ENCODE measurements at regions not wholly inside any gene's neighbourhood (a gene's known extent, or its start where the extent isn't known, plus 50 kb on each side); places are given as distances from the start of the nearest gene placed in this dataset.

DNA sequence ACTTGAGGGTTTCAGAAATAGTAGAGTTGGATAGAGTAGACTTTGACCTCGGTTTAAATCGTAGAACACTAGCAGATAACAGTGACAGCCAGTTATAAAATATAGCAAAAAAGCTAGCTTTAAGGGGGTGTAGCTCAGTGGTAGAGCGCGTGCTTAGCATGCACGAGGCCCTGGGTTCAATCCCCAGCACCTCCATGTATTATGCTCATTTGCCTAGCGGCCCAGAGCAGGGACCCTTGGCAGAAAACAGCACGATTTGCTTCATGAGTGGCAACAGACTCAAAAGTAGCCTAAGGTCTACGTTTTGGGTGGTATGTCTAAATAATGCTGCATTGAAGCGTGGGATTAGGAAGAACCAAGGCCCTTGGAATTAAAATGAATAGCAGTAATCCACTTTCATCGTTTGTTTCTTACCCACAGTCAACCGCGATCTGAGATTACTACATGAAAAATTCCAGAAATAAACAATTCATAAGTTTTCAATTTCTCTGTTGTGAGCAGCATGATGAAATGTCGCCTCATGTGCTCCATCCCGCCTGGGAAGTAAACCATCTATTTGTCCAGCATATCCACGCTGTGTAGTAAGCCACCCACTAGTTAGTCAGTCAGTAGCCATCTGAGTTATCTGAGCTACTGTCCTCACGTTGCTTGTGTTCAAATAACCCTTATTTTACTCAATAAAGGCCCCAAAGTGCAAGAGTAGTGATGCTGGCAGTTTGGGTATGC lies 184.9 kb downstream of the GPX5 start:
- TF ChIP-seq POLR2AphosphoS5 (IDR thresholded peaks at IDR 0.05), result no peak
- TF ChIP-seq, protein P1, sequence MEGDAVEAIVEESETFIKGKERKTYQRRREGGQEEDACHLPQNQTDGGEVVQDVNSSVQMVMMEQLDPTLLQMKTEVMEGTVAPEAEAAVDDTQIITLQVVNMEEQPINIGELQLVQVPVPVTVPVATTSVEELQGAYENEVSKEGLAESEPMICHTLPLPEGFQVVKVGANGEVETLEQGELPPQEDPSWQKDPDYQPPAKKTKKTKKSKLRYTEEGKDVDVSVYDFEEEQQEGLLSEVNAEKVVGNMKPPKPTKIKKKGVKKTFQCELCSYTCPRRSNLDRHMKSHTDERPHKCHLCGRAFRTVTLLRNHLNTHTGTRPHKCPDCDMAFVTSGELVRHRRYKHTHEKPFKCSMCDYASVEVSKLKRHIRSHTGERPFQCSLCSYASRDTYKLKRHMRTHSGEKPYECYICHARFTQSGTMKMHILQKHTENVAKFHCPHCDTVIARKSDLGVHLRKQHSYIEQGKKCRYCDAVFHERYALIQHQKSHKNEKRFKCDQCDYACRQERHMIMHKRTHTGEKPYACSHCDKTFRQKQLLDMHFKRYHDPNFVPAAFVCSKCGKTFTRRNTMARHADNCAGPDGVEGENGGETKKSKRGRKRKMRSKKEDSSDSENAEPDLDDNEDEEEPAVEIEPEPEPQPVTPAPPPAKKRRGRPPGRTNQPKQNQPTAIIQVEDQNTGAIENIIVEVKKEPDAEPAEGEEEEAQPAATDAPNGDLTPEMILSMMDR (IDR thresholded peaks at IDR 0.05; ENCODE audit: poor library complexity, severe bottlenecking), result no peak
- TF ChIP-seq, protein P2, sequence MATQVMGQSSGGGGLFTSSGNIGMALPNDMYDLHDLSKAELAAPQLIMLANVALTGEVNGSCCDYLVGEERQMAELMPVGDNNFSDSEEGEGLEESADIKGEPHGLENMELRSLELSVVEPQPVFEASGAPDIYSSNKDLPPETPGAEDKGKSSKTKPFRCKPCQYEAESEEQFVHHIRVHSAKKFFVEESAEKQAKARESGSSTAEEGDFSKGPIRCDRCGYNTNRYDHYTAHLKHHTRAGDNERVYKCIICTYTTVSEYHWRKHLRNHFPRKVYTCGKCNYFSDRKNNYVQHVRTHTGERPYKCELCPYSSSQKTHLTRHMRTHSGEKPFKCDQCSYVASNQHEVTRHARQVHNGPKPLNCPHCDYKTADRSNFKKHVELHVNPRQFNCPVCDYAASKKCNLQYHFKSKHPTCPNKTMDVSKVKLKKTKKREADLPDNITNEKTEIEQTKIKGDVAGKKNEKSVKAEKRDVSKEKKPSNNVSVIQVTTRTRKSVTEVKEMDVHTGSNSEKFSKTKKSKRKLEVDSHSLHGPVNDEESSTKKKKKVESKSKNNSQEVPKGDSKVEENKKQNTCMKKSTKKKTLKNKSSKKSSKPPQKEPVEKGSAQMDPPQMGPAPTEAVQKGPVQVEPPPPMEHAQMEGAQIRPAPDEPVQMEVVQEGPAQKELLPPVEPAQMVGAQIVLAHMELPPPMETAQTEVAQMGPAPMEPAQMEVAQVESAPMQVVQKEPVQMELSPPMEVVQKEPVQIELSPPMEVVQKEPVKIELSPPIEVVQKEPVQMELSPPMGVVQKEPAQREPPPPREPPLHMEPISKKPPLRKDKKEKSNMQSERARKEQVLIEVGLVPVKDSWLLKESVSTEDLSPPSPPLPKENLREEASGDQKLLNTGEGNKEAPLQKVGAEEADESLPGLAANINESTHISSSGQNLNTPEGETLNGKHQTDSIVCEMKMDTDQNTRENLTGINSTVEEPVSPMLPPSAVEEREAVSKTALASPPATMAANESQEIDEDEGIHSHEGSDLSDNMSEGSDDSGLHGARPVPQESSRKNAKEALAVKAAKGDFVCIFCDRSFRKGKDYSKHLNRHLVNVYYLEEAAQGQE (IDR thresholded peaks at IDR 0.05; ENCODE audit: borderline replicate concordance), result no peak
- TF ChIP-seq RAD21 (conservative IDR thresholded peaks at IDR 0.05), result no peak
- TF ChIP-seq EZH2 (IDR thresholded peaks at IDR 0.05; ENCODE audit: borderline replicate concordance, insufficient read depth, low read length, poor library complexity, severe bottlenecking), result no peak

All from neural cell (in vitro differentiated cells).